Keratinocyte (primary cell): ENCODE measurements at regions not wholly inside any gene's neighbourhood (a gene's known extent, or its start where the extent isn't known, plus 50 kb on each side); places are given as distances from the start of the nearest gene placed in this dataset.

Source experiments
- DNase-seq: peaks from one replicate; pipeline ENCODE4 v3.0.0-alpha.2; 2011; ENCODE audit warnings: low read depth, missing footprints, low spot score
- FAIRE-seq: peaks from 2 replicates; lab custom pipeline; 2011; peaks lifted over from hg19 to GRCh38; lab: Jason Lieb, UNC
- H2AFZ ChIP-seq: 2 replicates; pipeline ENCODE4 v1.6.0; 2012; ENCODE audit warnings: low read length, control low read depth, inconsistent platforms; ENCODE audit not compliant: control insufficient read depth
- H3K27ac ChIP-seq: 2 replicates; pipeline ENCODE4 v1.5.1; 2011; ENCODE audit warnings: low read length; ENCODE audit not compliant: control insufficient read depth, insufficient read depth
- H3K27me3 ChIP-seq: 3 replicates; pipeline ENCODE4 v1.6.0; 2011; ENCODE audit warnings: low read length; ENCODE audit not compliant: control insufficient read depth, insufficient read depth; ENCODE audit errors: extremely low read depth
- H3K36me3 ChIP-seq, 2 experiments: 2 replicates in 1 of 2; 3 replicates in 1 of 2; pipeline ENCODE4 v1.5.1; 2011; ENCODE audit warnings: low read length in 2 of 2, mild to moderate bottlenecking in 1 of 2; ENCODE audit not compliant: control insufficient read depth in 2 of 2, insufficient read depth in 2 of 2; ENCODE audit errors: extremely low read depth in 1 of 2
- H3K4me1 ChIP-seq: 3 replicates; pipeline ENCODE4 v1.5.1; 2011; ENCODE audit warnings: low read length; ENCODE audit not compliant: control insufficient read depth, insufficient read depth; ENCODE audit errors: extremely low read depth
- H3K4me2 ChIP-seq: 3 replicates; pipeline ENCODE4 v1.6.0; 2011; ENCODE audit warnings: low read depth, low read length; ENCODE audit not compliant: control insufficient read depth, insufficient read depth; ENCODE audit errors: extremely low read depth
- H3K4me3 ChIP-seq, 3 experiments: fragments of 200-600 bp in 1 of 3; sonication (generic) in 1 of 3; 2 replicates in 2 of 3; 3 replicates in 1 of 3; pipeline ENCODE4 v1.5.1; 2011 to 2016; ENCODE audit warnings: low read length in 3 of 3, mild to moderate bottlenecking in 3 of 3, control low read depth in 2 of 3, inconsistent platforms in 1 of 3, low read depth in 1 of 3, mixed read lengths in 1 of 3, mixed run types in 1 of 3, moderate library complexity in 1 of 3; ENCODE audit not compliant: control insufficient read depth in 2 of 3, insufficient read depth in 2 of 3; ENCODE audit errors: extremely low read depth in 1 of 3
- H3K79me2 ChIP-seq: 2 replicates; pipeline ENCODE4 v1.6.0; 2012; ENCODE audit warnings: low read length; ENCODE audit not compliant: control insufficient read depth, insufficient read depth
- H3K9ac ChIP-seq: 3 replicates; pipeline ENCODE4 v1.6.0; 2011; ENCODE audit warnings: low read length; ENCODE audit not compliant: control insufficient read depth, insufficient read depth; ENCODE audit errors: extremely low read depth
- H3K9me1 ChIP-seq: 3 replicates; pipeline ENCODE4 v1.6.0; 2011; ENCODE audit warnings: low read length; ENCODE audit not compliant: control insufficient read depth, insufficient read depth; ENCODE audit errors: extremely low read depth
- H3K9me3 ChIP-seq: 2 replicates; pipeline ENCODE4 v1.5.1; 2012; ENCODE audit warnings: low read depth, low read length; ENCODE audit not compliant: control insufficient read depth
- H4K20me1 ChIP-seq: 3 replicates; pipeline ENCODE4 v1.6.0; 2011; ENCODE audit warnings: low read length; ENCODE audit not compliant: control insufficient read depth, insufficient read depth; ENCODE audit errors: extremely low read depth
- EZH2 ChIP-seq: IDR thresholded peaks from one replicate; pipeline ENCODE4 v1.6.1; 2012; ENCODE audit warnings: inconsistent platforms, mild to moderate bottlenecking, low read length, moderate library complexity
- dilution Hi-C: fragments of 300-500 bp; cut with MboI; formaldehyde crosslinking; loops from one replicate; pipeline ENCODE4 v1.7.0; 2020; ENCODE audit warnings: low sequenced_read_pairs; ENCODE audit not compliant: extremely low pct_ligation_motif_present
- TF ChIP-seq, protein P1 (sequence below), 3 experiments: IDR thresholded peaks in 1 of 3; conservative IDR thresholded peaks in 1 of 3; optimal IDR thresholded peaks in 1 of 3; 2 replicates in 2 of 3; 3 replicates in 1 of 3; pipeline versions ENCODE3 to v1.5.1; 2011; ENCODE audit warnings: low read length in 3 of 3, mild to moderate bottlenecking in 3 of 3, moderate library complexity in 2 of 3, control low read depth in 1 of 3, inconsistent platforms in 1 of 3; ENCODE audit not compliant: insufficient read depth in 2 of 3; ENCODE audit errors: extremely low read depth in 1 of 3

DNA sequence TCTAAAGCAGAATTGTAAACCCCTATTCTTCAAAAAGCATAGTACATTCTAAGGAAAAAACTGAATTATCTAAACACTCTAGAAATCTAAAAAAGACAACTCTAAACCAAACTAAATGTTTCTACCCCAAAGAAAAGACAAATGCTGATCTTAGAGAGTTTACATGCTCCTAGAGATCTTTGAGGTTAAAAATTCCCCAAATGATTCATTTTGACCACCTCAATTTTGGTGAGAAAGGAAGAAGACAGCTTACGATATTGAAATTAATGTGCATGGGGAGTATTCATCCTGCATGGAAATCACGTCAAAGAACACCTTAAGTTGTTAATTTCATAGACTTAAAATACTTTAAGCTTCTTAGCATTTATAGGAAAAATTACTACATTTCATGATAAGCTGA lies 377.8 kb upstream of the RUNX1 start:
- Histone ChIP-seq H3K4me2 (no peak overlapping the region), H3K4me1 (no peaks in the 10 kb centered on the region), H3K9ac (no peak overlapping the region), H3K4me3 (no peak overlapping the region), H3K9me3 (no peaks in the 10 kb centered on the region), H3K27ac (no peak overlapping the region), H2AFZ (no peak overlapping the region), H3K9me1 (no peaks in the 10 kb centered on the region), H3K27me3 (no peaks in the 10 kb centered on the region), H3K79me2 (no peaks in the 10 kb centered on the region), H4K20me1 (no peaks in the 10 kb centered on the region), H3K36me3 (no peaks in the 10 kb centered on the region)
- TF ChIP-seq, protein P1, sequence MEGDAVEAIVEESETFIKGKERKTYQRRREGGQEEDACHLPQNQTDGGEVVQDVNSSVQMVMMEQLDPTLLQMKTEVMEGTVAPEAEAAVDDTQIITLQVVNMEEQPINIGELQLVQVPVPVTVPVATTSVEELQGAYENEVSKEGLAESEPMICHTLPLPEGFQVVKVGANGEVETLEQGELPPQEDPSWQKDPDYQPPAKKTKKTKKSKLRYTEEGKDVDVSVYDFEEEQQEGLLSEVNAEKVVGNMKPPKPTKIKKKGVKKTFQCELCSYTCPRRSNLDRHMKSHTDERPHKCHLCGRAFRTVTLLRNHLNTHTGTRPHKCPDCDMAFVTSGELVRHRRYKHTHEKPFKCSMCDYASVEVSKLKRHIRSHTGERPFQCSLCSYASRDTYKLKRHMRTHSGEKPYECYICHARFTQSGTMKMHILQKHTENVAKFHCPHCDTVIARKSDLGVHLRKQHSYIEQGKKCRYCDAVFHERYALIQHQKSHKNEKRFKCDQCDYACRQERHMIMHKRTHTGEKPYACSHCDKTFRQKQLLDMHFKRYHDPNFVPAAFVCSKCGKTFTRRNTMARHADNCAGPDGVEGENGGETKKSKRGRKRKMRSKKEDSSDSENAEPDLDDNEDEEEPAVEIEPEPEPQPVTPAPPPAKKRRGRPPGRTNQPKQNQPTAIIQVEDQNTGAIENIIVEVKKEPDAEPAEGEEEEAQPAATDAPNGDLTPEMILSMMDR (optimal IDR thresholded peaks at IDR 0.05 in 1 of 3, IDR thresholded peaks at IDR 0.05 in 1 of 3, conservative IDR thresholded peaks at IDR 0.05 in 1 of 3; ENCODE audit: extremely low read depth in 1 of 3, insufficient read depth in 2 of 3, low read length in 3 of 3): no peak
- TF ChIP-seq EZH2: no peak
- FAIRE-seq: no peak
- dilution Hi-C loops: no loop called here
- no peak for DNase-seq

DNA sequence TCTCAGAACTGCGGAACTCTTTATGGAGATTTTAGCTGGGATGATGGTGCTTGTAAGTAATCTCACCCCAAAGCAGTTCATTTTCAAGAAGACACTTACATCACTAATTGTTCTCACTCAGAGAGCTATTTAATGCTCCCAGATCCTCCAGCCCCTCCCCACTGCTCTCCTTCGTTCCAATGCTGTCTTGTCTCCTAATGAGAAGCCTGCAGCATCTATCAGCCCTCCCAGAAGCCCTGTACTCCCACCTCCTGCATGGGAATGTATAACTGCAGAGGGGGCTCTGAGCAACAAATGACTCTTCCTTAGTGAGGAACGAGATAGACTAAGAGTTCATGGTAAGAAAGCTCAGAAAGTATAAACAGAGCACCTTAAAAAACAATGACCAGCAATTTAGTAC lies 377.4 kb upstream of the RUNX1 start:
- no peak overlapping the region for H3K27ac ChIP-seq
- no peak overlapping the region for H3K4me2 ChIP-seq
- H4K20me1 ChIP-seq: no peaks in the 10 kb centered on the region
- no peak for DNase-seq
- H3K36me3 ChIP-seq: no peaks in the 10 kb centered on the region
- H3K27me3 ChIP-seq: no peaks in the 10 kb centered on the region
- H3K9me1 ChIP-seq: no peaks in the 10 kb centered on the region
- H3K9me3 ChIP-seq: no peaks in the 10 kb centered on the region
- TF ChIP-seq EZH2: no peak
- no peaks in the 10 kb centered on the region for H3K4me1 ChIP-seq
- H3K79me2 ChIP-seq: no peaks in the 10 kb centered on the region
- no peak overlapping the region for H3K4me3 ChIP-seq
- FAIRE-seq: no peak
- no peak overlapping the region for H3K9ac ChIP-seq
- H2AFZ ChIP-seq: no peak overlapping the region
- dilution Hi-C loops: no loop called here

DNA sequence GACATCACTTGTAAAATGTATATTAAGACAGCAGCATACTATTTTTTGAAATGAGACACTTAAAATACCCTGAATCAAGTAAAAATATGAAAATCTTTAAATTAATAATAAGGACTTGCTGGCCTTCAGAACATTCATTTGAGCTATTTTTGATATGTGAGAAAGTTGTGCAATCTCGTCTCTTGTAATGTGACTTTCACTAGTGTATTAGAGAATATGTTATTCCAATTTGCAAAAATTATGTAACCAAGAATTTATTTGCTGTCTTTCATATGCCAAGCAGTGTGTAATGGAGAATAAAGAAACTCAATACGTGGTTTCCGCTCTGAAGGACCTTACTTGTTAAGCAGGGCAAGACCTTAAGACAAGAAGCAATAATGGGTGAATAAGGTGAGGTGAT lies 375.0 kb upstream of the RUNX1 start:
- dilution Hi-C loops: no loop called here
- no peaks in the 10 kb centered on the region for H3K36me3 ChIP-seq
- no peak overlapping the region for H2AFZ ChIP-seq
- H3K4me2 ChIP-seq: no peak overlapping the region
- no peaks in the 10 kb centered on the region for H3K9me3 ChIP-seq
- H3K9ac ChIP-seq: no peak overlapping the region
- no peaks in the 10 kb centered on the region for H4K20me1 ChIP-seq
- TF ChIP-seq EZH2: no peak
- H3K27me3 ChIP-seq: no peaks in the 10 kb centered on the region
- H3K4me1 ChIP-seq: no peaks in the 10 kb centered on the region
- H3K4me3 ChIP-seq: no peak overlapping the region
- H3K27ac ChIP-seq: no peak overlapping the region
- H3K79me2 ChIP-seq: no peaks in the 10 kb centered on the region
- no peak for DNase-seq
- FAIRE-seq: no peak
- no peaks in the 10 kb centered on the region for H3K9me1 ChIP-seq
